Thyroid gland (tissue), 4 donors: ENCODE measurements at regions not wholly inside any gene's neighbourhood (a gene's known extent, or its start where the extent isn't known, plus 50 kb on each side); places are given as distances from the start of the nearest gene placed in this dataset.

Experiments
- DNase-seq, 2 donors: peaks; one replicate each; pipeline ENCODE4 v3.0.0-alpha.2; 2019
- H3K27ac ChIP-seq, 3 donors: fragments of 200-600 bp; sonication (generic); 1 replicate in 2 of 3; 2 replicates in 1 of 3; pipeline ENCODE4 v1.5.1; 2016 to 2019; ENCODE audit warnings: mild to moderate bottlenecking in 1 of 3, moderate library complexity in 1 of 3
- H3K27me3 ChIP-seq: fragments of 200-600 bp; sonication (generic); one replicate; pipeline ENCODE4 v1.5.1; 2019
- H3K36me3 ChIP-seq, 2 donors: fragments of 200-600 bp; sonication (generic); one replicate each; pipeline ENCODE4 v1.5.1; 2016 to 2019
- H3K4me1 ChIP-seq, 2 donors: fragments of 200-600 bp; sonication (generic); one replicate each; pipeline ENCODE4 v1.5.1; 2017 to 2019
- H3K4me3 ChIP-seq, 3 donors: fragments of 200-600 bp; sonication (generic); replicated peaks in 1 of 3; 1 replicate in 2 of 3; 2 replicates in 1 of 3; pipeline ENCODE4 v1.5.1; 2016; ENCODE audit warnings: mild to moderate bottlenecking in 1 of 3
- H3K9me3 ChIP-seq: fragments of 200-600 bp; sonication (generic); one replicate; pipeline ENCODE4 v1.5.1; 2017
- CTCF ChIP-seq, 6 experiments: fragments of 200-600 bp in 3 of 6; fragments of 450-650 bp in 3 of 6; sonication (generic) in 3 of 6; IDR thresholded peaks; one replicate each; pipeline ENCODE4 v1.5.1; 2016 to 2019; ENCODE audit warnings: antibody characterized with exemption in 6 of 6, mild to moderate bottlenecking in 2 of 6, inconsistent platforms in 1 of 6, moderate library complexity in 1 of 6
- POLR2A ChIP-seq, 2 donors: fragments of 450-650 bp; IDR thresholded peaks; one replicate each; pipeline ENCODE4 v1.6.1; 2017; ENCODE audit warnings: antibody characterized with exemption in 2 of 2, mild to moderate bottlenecking in 2 of 2, moderate library complexity in 1 of 2
- WGBS, 2 donors: methylation state at CpG; one replicate each; pipeline ENCODE4 v1.1.5; 2017; 5-methylcytosine and 5-hydroxymethylcytosine counted together
- intact Hi-C: fragments of 100-400 bp; cut with DNase I; formaldehyde crosslinking; loops from one replicate; pipeline ENCODE4 v1.15.1; 2023

- no peaks in the 10 kb centered on the region for H3K4me1 ChIP-seq
- no peak for TF ChIP-seq POLR2A (IDR thresholded peaks at IDR 0.05)
- no peak for TF ChIP-seq CTCF (IDR thresholded peaks at IDR 0.05)
- H3K9me3 ChIP-seq: no peaks in the 10 kb centered on the region
- intact Hi-C loops: no loop called here
- no peak for DNase-seq
- no peaks in the 10 kb centered on the region for H3K27me3 ChIP-seq
- 50 to 67% methylated on average over 3 of the region's 3 CpGs for WGBS, 2 donors
- no peaks in the 10 kb centered on the region for H3K36me3 ChIP-seq
- no peak overlapping the region for H3K27ac ChIP-seq
- H3K4me3 ChIP-seq: no peak overlapping the region
Observed at GRCh38 chr2:137729305-137729704, 235.0 kb upstream of the HNMT start.

GRCh38 chr2:137737559-137737958 lies 226.7 kb upstream of the HNMT start:
- TF ChIP-seq CTCF (IDR thresholded peaks at IDR 0.05): no peak
- TF ChIP-seq POLR2A (IDR thresholded peaks at IDR 0.05): no peak
- DNase-seq: no peak

GRCh38 chr2:137741784-137742362 lies 222.4 kb upstream of the HNMT start:
- no peak overlapping the region for H3K4me3 ChIP-seq
- intact Hi-C loops: no loop called here
- no peaks in the 10 kb centered on the region for H3K36me3 ChIP-seq
- WGBS, 2 donors: 71 to 73% methylated on average over 5 of the region's 5 CpGs
- H3K9me3 ChIP-seq: no peaks in the 10 kb centered on the region
- TF ChIP-seq POLR2A (IDR thresholded peaks at IDR 0.05) (no peak), CTCF (IDR thresholded peaks at IDR 0.05) (no peak)
- H3K27ac ChIP-seq: no peak overlapping the region
- no peaks in the 10 kb centered on the region for H3K4me1 ChIP-seq
- DNase-seq: no peak
- no peaks in the 10 kb centered on the region for H3K27me3 ChIP-seq

More at GRCh38 chr2:137737559-137737958, 226.7 kb upstream of the HNMT start:
- intact Hi-C loops: no loop called here
- Histone ChIP-seq H3K27me3 (no peaks in the 10 kb centered on the region), H3K4me1 (no peaks in the 10 kb centered on the region), H3K4me3 (no peak overlapping the region), H3K9me3 (no peaks in the 10 kb centered on the region), H3K27ac (no peak overlapping the region), H3K36me3 (no peaks in the 10 kb centered on the region)

- H3K4me3 ChIP-seq: no peak overlapping the region
- H3K4me1 ChIP-seq: no peaks in the 10 kb centered on the region
- no peak for DNase-seq
- H3K27ac ChIP-seq: no peak overlapping the region
- H3K36me3 ChIP-seq: no peaks in the 10 kb centered on the region
- TF ChIP-seq CTCF (IDR thresholded peaks at IDR 0.05) (no peak), POLR2A (IDR thresholded peaks at IDR 0.05) (no peak)
- H3K9me3 ChIP-seq: no peaks in the 10 kb centered on the region
- intact Hi-C loops: no loop called here
- H3K27me3 ChIP-seq: no peaks in the 10 kb centered on the region
Observed at GRCh38 chr2:137747509-137747908, 216.8 kb upstream of the HNMT start.

GRCh38 chr2:137748533-137748932 lies 215.7 kb upstream of the HNMT start:
- no peak for DNase-seq

More at GRCh38 chr2:137748533-137748932, 215.7 kb upstream of the HNMT start:
- H3K9me3 ChIP-seq: no peaks in the 10 kb centered on the region
- no peak overlapping the region for H3K27ac ChIP-seq
- no peak for TF ChIP-seq POLR2A (IDR thresholded peaks at IDR 0.05)
- TF ChIP-seq CTCF (IDR thresholded peaks at IDR 0.05): no peak
- intact Hi-C loops: no loop called here
- no peaks in the 10 kb centered on the region for H3K27me3 ChIP-seq
- no peaks in the 10 kb centered on the region for H3K4me1 ChIP-seq
- WGBS, 2 donors: 80 to 87% methylated on average over 3 of the region's 3 CpGs
- no peaks in the 10 kb centered on the region for H3K36me3 ChIP-seq
- H3K4me3 ChIP-seq: no peak overlapping the region
